Activated naive CD4-positive, alpha-beta T cell treated with anti-CD3 and anti-CD28 coated beads, Interleukin-2, amount 50 U/mL, for 16 hours (primary cell): ENCODE measurements at regions not wholly inside any gene's neighbourhood (a gene's known extent, or its start where the extent isn't known, plus 50 kb on each side); places are given as distances from the start of the nearest gene placed in this dataset.
"Not testable (repeated sequence)": the region's sequence is repeated elsewhere in the genome, so short reads cannot be mapped to it uniquely, and the experiment has no call there.

Source experiments
- DNase-seq: peaks from one replicate; pipeline ENCODE4 v3.0.0-alpha.2; 2020

GRCh38 chr20:20788308-20788707 lies 75.9 kb upstream of the RALGAPA2 start:
- DNase-seq: no peak

GRCh38 chr20:20786428-20786827 lies 74.0 kb upstream of the RALGAPA2 start:
- DNase-seq: no peak

- no peak for DNase-seq
These were observed 72.8 kb upstream of the RALGAPA2 start for GRCh38 chr20:20785226-20785625.

DNA sequence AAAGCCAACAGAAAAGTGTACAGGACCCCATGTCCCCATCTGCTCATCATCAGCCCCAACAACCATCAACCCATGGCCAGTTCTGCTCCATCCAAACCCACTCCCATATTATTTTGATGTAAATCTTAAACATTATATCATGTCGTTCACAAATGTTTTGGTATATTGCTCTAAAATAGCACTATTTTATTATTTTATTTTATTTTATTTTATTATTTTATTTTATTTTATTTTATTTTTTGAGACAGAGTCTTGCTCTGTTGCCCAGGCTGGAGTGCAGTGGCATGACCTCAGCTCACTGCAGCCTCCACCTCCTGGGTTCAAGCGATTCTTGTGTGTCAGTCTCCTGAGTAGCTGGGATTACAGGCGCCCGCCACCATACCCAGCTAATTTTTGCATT lies 72.0 kb upstream of the RALGAPA2 start:
- DNase-seq: not testable (repeated sequence)

- DNase-seq: no peak
These were observed 71.0 kb upstream of the RALGAPA2 start for GRCh38 chr20:20783450-20783849.

GRCh38 chr20:20782755-20783154 lies 70.3 kb upstream of the RALGAPA2 start:
- no peak for DNase-seq

DNA sequence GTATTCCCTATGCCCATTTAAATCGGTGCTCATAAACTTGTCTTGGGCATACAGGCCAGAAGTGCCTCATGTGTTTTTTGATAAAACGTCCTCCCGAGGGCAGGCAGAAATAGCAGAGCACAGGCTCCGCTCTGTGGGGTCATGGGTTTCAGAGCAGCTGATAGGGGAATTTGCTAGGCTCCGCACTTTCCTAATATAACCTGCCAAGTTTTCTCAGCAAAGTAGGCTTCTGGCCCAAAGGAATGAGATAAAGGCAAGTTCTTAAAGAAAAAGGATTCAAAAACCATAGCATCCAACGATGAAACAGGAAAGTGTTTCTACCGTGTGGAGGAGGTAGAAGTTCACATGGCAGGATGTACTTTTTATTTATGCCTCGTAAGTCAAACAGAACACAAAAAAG lies 69.8 kb upstream of the RALGAPA2 start:
- DNase-seq: no peak

DNA sequence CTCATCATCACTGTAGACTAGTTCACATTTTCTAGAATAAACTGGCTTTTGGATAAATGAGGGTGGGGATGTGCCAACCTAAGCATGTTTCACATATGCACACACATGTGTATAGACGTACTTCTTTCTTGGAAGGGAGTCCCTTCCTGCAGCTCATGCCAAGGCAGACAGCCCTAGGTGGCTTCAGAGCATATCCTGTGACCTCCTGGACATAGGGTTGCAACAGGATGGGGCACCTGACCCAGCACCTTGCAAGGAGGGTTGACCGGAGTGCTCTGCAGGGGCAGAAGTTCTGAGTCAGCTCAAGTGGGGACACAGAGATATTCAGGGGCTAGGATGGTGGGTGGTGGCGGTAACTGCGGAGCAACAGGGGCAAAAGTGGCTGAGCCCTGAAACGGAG lies 68.6 kb upstream of the RALGAPA2 start:
- no peak for DNase-seq

GRCh38 chr20:20780127-20780824 lies 67.8 kb upstream of the RALGAPA2 start:
- no peak for DNase-seq

GRCh38 chr20:20778676-20779075 lies 66.2 kb upstream of the RALGAPA2 start:
- no peak for DNase-seq

GRCh38 chr20:20772497-20773085 lies 60.1 kb upstream of the RALGAPA2 start:
- no peak for DNase-seq

GRCh38 chr20:20768202-20768815 lies 55.9 kb upstream of the RALGAPA2 start:
- no peak for DNase-seq

DNA sequence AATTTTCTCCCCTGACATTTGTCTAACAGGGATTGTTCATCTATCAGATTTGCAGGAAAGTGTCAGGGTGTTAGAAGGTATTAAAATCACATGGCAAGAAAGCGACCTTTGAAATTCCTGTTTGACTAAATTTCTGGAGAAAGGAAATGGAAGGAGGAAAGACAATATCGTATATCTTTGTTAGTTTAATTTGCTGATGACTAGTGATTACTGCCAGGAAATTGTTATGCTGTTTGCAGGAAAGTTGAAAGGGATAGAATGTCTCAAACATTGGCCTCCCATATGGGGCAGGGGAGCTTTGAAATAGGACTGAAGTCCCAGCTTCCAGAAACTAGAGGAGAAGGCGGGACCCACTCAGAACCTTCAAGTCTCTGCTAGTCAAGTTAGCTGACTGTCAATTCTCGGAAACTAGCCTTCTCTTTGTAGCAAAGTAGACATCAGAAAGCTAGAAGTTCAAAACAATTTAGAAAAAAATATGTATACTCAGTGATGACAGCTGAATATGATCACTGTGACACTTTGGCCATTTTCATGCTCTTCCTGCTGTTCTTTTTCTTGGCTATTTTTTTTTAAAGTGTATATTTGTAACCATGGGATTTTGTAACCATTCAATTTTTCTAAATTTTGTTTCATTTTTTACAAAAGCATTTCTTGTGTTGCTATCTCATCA lies 53.4 kb upstream of the RALGAPA2 start:
- no peak for DNase-seq

- DNase-seq: no peak
These were observed 51.2 kb upstream of the RALGAPA2 start for GRCh38 chr20:20763650-20764049.
